ENCODE measurements at regions not wholly inside any gene's neighbourhood (a gene's known extent, or its start where the extent isn't known, plus 50 kb on each side); places are given as distances from the start of the nearest gene placed in this dataset.

- no peak for TF ChIP-seq CTCF (IDR thresholded peaks at IDR 0.05; ENCODE audit: low read depth, low read length)
- no peak for TF ChIP-seq EZH2phosphoT487 (IDR thresholded peaks at IDR 0.05; ENCODE audit: low read depth)
These were observed 58.3 kb upstream of the CYP2D6 start for GRCh38 chr22:42188808-42189447.

Data from OCI-LY3 (cell line).